SH-SY5Y (cell line): ENCODE measurements at regions not wholly inside any gene's neighbourhood (a gene's known extent, or its start where the extent isn't known, plus 50 kb on each side); places are given as distances from the start of the nearest gene placed in this dataset.

ENCODE experiments used
- GATA2 ChIP-seq: IDR thresholded peaks from 2 replicates; pipeline ENCODE4 v1.6.1; 2011; ENCODE audit warnings: mild to moderate bottlenecking, low read depth, low read length
- GATA3 ChIP-seq: IDR thresholded peaks from 2 replicates; pipeline ENCODE4 v1.6.1; 2011; ENCODE audit warnings: low read depth, mild to moderate bottlenecking, low read length, moderate library complexity

DNA sequence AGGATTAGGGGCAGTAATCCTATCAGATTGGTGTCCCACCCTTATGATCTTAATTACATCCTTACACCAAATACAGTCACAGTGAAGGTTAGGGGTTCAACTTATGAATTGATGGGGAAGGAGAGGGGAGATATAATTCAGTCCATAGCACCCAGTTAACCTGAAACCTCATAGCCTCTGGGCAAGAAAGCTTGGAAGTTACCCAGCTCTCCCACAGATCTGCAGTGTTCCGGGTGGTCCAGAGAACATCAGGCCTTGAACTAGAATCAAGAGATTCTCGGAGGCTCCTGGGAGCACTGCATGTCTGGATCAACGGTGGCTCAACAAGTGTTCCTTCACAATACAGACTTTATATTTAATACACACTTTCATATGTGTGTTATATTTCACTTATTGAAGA, 392.6 kb upstream of the MARCKS start:
- no peak for TF ChIP-seq GATA2
- TF ChIP-seq GATA3, result no peak
